SH-SY5Y (cell line): ENCODE measurements at regions not wholly inside any gene's neighbourhood (a gene's known extent, or its start where the extent isn't known, plus 50 kb on each side); places are given as distances from the start of the nearest gene placed in this dataset.

Source experiments
- GATA2 ChIP-seq: IDR thresholded peaks from 2 replicates; pipeline ENCODE4 v1.6.1; 2011; ENCODE audit warnings: mild to moderate bottlenecking, low read depth, low read length
- GATA3 ChIP-seq: IDR thresholded peaks from 2 replicates; pipeline ENCODE4 v1.6.1; 2011; ENCODE audit warnings: low read depth, mild to moderate bottlenecking, low read length, moderate library complexity

GRCh38 chr2:226308986-226309385 lies 490.6 kb downstream of the IRS1 start:
- TF ChIP-seq GATA2 (no peak), GATA3 (no peak)
